PC-9 (cell line): ENCODE measurements at regions not wholly inside any gene's neighbourhood (a gene's known extent, or its start where the extent isn't known, plus 50 kb on each side); places are given as distances from the start of the nearest gene placed in this dataset.

Experiments used
- EZH2 ChIP-seq: fragments of 200-600 bp; sonication (generic); IDR thresholded peaks from 2 replicates; pipeline ENCODE4 v1.8.0; 2017; ENCODE audit warnings: antibody characterized with exemption, low read depth
- TF ChIP-seq, protein P1 (sequence below): fragments of 200-600 bp; sonication (generic); conservative IDR thresholded peaks from 2 replicates; pipeline ENCODE4 v1.6.1; 2017; ENCODE audit warnings: mixed run types, antibody characterized with exemption, mild to moderate bottlenecking, moderate library complexity

DNA sequence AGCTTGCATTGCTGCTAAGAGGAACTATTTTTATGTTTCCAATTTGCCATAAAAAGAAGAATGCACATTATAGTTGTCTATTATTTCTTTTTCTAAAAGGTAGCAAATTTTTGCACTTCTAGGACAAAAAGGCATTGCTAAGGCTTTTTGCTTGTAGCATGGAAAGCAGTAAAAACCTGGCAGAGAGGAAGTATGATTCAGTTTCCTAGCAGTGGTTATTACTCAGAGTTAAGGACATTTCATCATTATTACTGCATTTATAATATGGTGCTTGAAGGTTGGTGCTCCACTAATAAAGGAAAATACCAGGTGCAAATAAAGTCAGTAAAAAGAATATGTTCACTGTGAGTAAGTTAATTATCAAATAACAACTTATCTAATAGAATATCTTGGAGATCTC is 179.8 kb upstream of the PLPPR1 start:
- TF ChIP-seq, protein P1, sequence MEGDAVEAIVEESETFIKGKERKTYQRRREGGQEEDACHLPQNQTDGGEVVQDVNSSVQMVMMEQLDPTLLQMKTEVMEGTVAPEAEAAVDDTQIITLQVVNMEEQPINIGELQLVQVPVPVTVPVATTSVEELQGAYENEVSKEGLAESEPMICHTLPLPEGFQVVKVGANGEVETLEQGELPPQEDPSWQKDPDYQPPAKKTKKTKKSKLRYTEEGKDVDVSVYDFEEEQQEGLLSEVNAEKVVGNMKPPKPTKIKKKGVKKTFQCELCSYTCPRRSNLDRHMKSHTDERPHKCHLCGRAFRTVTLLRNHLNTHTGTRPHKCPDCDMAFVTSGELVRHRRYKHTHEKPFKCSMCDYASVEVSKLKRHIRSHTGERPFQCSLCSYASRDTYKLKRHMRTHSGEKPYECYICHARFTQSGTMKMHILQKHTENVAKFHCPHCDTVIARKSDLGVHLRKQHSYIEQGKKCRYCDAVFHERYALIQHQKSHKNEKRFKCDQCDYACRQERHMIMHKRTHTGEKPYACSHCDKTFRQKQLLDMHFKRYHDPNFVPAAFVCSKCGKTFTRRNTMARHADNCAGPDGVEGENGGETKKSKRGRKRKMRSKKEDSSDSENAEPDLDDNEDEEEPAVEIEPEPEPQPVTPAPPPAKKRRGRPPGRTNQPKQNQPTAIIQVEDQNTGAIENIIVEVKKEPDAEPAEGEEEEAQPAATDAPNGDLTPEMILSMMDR = no peak
- no peak for TF ChIP-seq EZH2
